Right lung (tissue), 2 donors: ENCODE measurements at regions not wholly inside any gene's neighbourhood (a gene's known extent, or its start where the extent isn't known, plus 50 kb on each side); places are given as distances from the start of the nearest gene placed in this dataset.

ENCODE experiments used
- DNase-seq, 2 donors: peaks; one replicate each; pipeline ENCODE4 v3.0.0-alpha.2; 2013

- DNase-seq = no peak
These were observed 390.4 kb downstream of the SHISA9 start for GRCh38 chr16:13291591-13292333.

GRCh38 chr16:13296206-13296605 is 394.8 kb downstream of the SHISA9 start:
- DNase-seq = no peak

GRCh38 chr16:13298666-13299065 is 397.3 kb downstream of the SHISA9 start:
- no peak for DNase-seq

GRCh38 chr16:13300066-13300840 is 398.9 kb downstream of the SHISA9 start:
- no peak for DNase-seq

GRCh38 chr16:13305019-13305755 is 403.8 kb downstream of the SHISA9 start:
- no peak for DNase-seq

GRCh38 chr16:13306161-13306995 is 405.0 kb downstream of the SHISA9 start:
- DNase-seq = no peak

- no peak for DNase-seq
These were observed 405.9 kb downstream of the SHISA9 start for GRCh38 chr16:13307255-13307654.

- DNase-seq = no peak
These were observed 406.5 kb downstream of the SHISA9 start for GRCh38 chr16:13307851-13308250.

- DNase-seq = no peak
These were observed 410.7 kb downstream of the SHISA9 start for GRCh38 chr16:13312063-13312462.

GRCh38 chr16:13313351-13313750 is 412.0 kb downstream of the SHISA9 start:
- no peak for DNase-seq

- no peak for DNase-seq
These were observed 413.2 kb downstream of the SHISA9 start for GRCh38 chr16:13314633-13315032.

- DNase-seq = no peak
These were observed 414.4 kb downstream of the SHISA9 start for GRCh38 chr16:13315642-13316427.

- no peak for DNase-seq
These were observed 420.9 kb downstream of the SHISA9 start for GRCh38 chr16:13322336-13322735.

GRCh38 chr16:13324851-13325250 is 423.5 kb downstream of the SHISA9 start:
- no peak for DNase-seq

- no peak for DNase-seq
These were observed 424.0 kb downstream of the SHISA9 start for GRCh38 chr16:13325396-13325795.

GRCh38 chr16:13331918-13332317 is 430.5 kb downstream of the SHISA9 start:
- no peak for DNase-seq

- DNase-seq = no peak
These were observed 431.4 kb downstream of the SHISA9 start for GRCh38 chr16:13332713-13333255.

GRCh38 chr16:13333336-13333735 is 431.9 kb downstream of the SHISA9 start:
- DNase-seq = no peak

- no peak for DNase-seq
These were observed 434.5 kb downstream of the SHISA9 start for GRCh38 chr16:13335879-13336278.

GRCh38 chr16:13336335-13336734 is 434.9 kb downstream of the SHISA9 start:
- no peak for DNase-seq
